HFFc6 (cell line): ENCODE measurements at regions not wholly inside any gene's neighbourhood (a gene's known extent, or its start where the extent isn't known, plus 50 kb on each side); places are given as distances from the start of the nearest gene placed in this dataset.

ENCODE experiments used
- DNase-seq: peaks from one replicate; pipeline ENCODE4 v3.0.0-alpha.2; 2018
- H3K27ac Mint-ChIP-seq: 2 replicates; pipeline ENCODE4 v1.8.0; 2020; ENCODE audit warnings: mild to moderate bottlenecking, mixed read lengths
- H3K27me3 Mint-ChIP-seq: 2 replicates; pipeline ENCODE4 v1.8.0; 2021; ENCODE audit warnings: mild to moderate bottlenecking, moderate library complexity, mixed read lengths; ENCODE audit not compliant: insufficient read depth
- H3K36me3 Mint-ChIP-seq: 2 replicates; pipeline ENCODE4 v1.8.0; 2021; ENCODE audit warnings: low read depth, mixed read lengths
- H3K4me1 Mint-ChIP-seq: 2 replicates; pipeline ENCODE4 v1.8.0; 2020; ENCODE audit warnings: low read depth, mixed read lengths
- H3K4me3 Mint-ChIP-seq: 2 replicates; pipeline ENCODE4 v1.8.0; 2020; ENCODE audit warnings: mild to moderate bottlenecking, moderate library complexity, mixed read lengths
- H3K9me3 Mint-ChIP-seq: 2 replicates; pipeline ENCODE4 v1.8.0; 2020; ENCODE audit warnings: mild to moderate bottlenecking, mixed read lengths
- TF ChIP-seq, protein P1 (sequence below): fragments of 200-600 bp; sonication (generic); IDR thresholded peaks from 2 replicates; pipeline ENCODE4 v1.5.0; 2021; ENCODE audit warnings: antibody characterized with exemption, mild to moderate bottlenecking

DNA sequence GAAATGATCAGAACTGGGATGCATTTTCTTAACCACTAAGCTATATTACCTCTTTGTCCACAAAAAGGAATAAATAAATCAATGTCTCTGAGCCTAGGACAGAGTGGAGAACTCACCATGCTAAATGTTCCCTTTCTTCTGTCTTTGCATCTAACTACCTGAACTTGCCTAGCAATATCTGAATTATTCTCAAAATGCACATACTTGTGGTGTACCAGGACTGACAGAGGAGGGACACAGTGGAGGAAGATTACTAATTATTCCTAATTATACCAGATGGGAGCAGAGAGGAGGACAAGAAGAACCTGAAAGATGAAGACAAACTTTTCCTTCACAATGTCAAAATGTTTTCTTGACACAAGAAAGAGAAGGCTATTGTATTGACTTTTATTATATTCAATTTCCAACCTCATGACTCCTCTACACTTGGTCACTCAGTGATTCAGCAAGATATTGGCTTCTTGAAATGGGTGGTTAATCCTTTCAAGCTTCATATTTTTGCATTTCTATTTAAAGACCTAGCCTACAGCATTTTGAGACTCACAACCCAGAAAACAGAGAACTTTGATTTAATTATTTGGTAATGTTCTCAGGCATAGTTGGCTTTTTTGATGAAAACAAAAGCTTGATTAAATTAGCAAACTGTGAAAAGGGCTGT lies 117.2 kb upstream of the LRFN5 start:
- no peak for DNase-seq
- Mint-ChIP-seq H3K4me1 (no peaks in the 10 kb centered on the region), H3K4me3 (no peak overlapping the region), H3K9me3 (peaks cover 22% of the 10 kb centered on the region), H3K27ac (no peak overlapping the region), H3K36me3 (0 out of 2 replicates have a peak, but pooled peaks cover 5% of the 10 kb centered on the region), H3K27me3 (no peaks in the 10 kb centered on the region)
- TF ChIP-seq, protein P1, sequence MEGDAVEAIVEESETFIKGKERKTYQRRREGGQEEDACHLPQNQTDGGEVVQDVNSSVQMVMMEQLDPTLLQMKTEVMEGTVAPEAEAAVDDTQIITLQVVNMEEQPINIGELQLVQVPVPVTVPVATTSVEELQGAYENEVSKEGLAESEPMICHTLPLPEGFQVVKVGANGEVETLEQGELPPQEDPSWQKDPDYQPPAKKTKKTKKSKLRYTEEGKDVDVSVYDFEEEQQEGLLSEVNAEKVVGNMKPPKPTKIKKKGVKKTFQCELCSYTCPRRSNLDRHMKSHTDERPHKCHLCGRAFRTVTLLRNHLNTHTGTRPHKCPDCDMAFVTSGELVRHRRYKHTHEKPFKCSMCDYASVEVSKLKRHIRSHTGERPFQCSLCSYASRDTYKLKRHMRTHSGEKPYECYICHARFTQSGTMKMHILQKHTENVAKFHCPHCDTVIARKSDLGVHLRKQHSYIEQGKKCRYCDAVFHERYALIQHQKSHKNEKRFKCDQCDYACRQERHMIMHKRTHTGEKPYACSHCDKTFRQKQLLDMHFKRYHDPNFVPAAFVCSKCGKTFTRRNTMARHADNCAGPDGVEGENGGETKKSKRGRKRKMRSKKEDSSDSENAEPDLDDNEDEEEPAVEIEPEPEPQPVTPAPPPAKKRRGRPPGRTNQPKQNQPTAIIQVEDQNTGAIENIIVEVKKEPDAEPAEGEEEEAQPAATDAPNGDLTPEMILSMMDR, result no peak

DNA sequence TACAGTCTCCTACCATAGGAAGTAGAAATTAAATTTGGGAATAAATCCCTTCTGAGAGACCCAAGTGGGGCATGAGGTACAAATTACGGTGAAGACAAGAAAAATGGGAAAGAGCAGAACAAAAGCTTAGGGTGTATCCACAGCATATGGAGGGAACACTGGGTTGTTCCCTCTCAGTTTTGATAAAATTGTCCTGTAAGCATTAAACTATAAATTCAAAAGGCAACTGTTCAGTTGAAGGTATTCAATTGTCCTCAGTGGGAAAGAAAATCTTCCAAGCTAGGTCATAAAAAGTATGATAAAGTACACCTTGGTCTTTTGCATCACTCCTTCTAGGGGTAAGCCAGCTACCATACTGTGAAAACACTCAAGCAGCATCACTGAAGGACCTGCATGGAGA lies 118.3 kb upstream of the LRFN5 start:
- Mint-ChIP-seq H3K9me3 (peaks cover 13% of the 10 kb centered on the region), H3K27ac (no peak overlapping the region), H3K4me3 (no peak overlapping the region), H3K4me1 (no peaks in the 10 kb centered on the region), H3K36me3 (0 out of 2 replicates have a peak, but pooled peaks cover 5% of the 10 kb centered on the region), H3K27me3 (no peaks in the 10 kb centered on the region)
- TF ChIP-seq, protein P1, result no peak
- no peak for DNase-seq

GRCh38 chr14:41482861-41483260 lies 123.8 kb upstream of the LRFN5 start:
- no peak overlapping the region for H3K4me3 Mint-ChIP-seq
- H3K4me1 Mint-ChIP-seq, result no peaks in the 10 kb centered on the region
- H3K36me3 Mint-ChIP-seq, result peaks cover 5% of the 10 kb centered on the region; the same call in 1 of the 2 replicates
- TF ChIP-seq, protein P1, result no peak
- H3K9me3 Mint-ChIP-seq, result peaks cover 34% of the 10 kb centered on the region
- DNase-seq, result no peak
- no peak overlapping the region for H3K27ac Mint-ChIP-seq
- no peaks in the 10 kb centered on the region for H3K27me3 Mint-ChIP-seq

- Mint-ChIP-seq H3K4me3 (no peak overlapping the region), H3K4me1 (no peaks in the 10 kb centered on the region), H3K27me3 (no peaks in the 10 kb centered on the region), H3K36me3 (peaks cover 5% of the 10 kb centered on the region; the same call in 1 of the 2 replicates), H3K27ac (no peak overlapping the region), H3K9me3 (peaks cover 54% of the 10 kb centered on the region)
- TF ChIP-seq, protein P1, result no peak
- no peak for DNase-seq
Observed at GRCh38 chr14:41476526-41476925, 130.2 kb upstream of the LRFN5 start.

- Mint-ChIP-seq H3K36me3 (no peaks in the 10 kb centered on the region), H3K27ac (no peak overlapping the region), H3K4me1 (no peaks in the 10 kb centered on the region), H3K27me3 (no peaks in the 10 kb centered on the region), H3K9me3 (peaks cover 28% of the 10 kb centered on the region), H3K4me3 (no peak overlapping the region)
- no peak for DNase-seq
- TF ChIP-seq, protein P1, result no peak
Observed at GRCh38 chr14:41461380-41461779, 145.3 kb upstream of the LRFN5 start.
